OCI-LY7 (cell line): ENCODE measurements at regions not wholly inside any gene's neighbourhood (a gene's known extent, or its start where the extent isn't known, plus 50 kb on each side); places are given as distances from the start of the nearest gene placed in this dataset.

Source experiments
- BruUV-seq: library from RNA; stranded (reverse); fragments of 400-500 nt; replicated peaks from 2 replicates; lab custom pipeline; 2021; lab: Mats Ljungman, UMichigan
- CTCF ChIA-PET: fragments of 300-600 bp; sonication (Branson Sonifier 250); formaldehyde crosslinking; loops from one replicate; lab custom pipeline; 2022; ENCODE audit warnings: antibody characterized with exemption; ENCODE audit not compliant: unreplicated experiment; lab: Charles Lee
- POLR2A ChIA-PET: fragments of 300-600 bp; sonication (Branson Sonifier 250); formaldehyde crosslinking; loops from one replicate; lab custom pipeline; 2022; ENCODE audit warnings: antibody characterized with exemption; lab: Charles Lee
- DNase-seq: peaks from one replicate; pipeline ENCODE4 v3.0.0-alpha.2; 2015; ENCODE audit warnings: low spot score
- H2AFZ ChIP-seq: fragments of 200-600 bp; sonication (generic), shearing (Covaris generic); 2 replicates; pipeline ENCODE4 v1.6.1; 2014; ENCODE audit warnings: mild to moderate bottlenecking, antibody characterized with exemption, low read length, moderate library complexity
- H3K27ac ChIP-seq: fragments of 200-600 bp; sonication (generic); 2 replicates; pipeline ENCODE4 v1.5.1; 2014; ENCODE audit warnings: mixed run types, low read depth, mild to moderate bottlenecking, moderate library complexity, low read length, inconsistent platforms; ENCODE audit not compliant: poor library complexity, severe bottlenecking
- H3K36me3 ChIP-seq: fragments of 200-600 bp; sonication (generic); 2 replicates; pipeline ENCODE4 v1.6.1; 2014; ENCODE audit warnings: mild to moderate bottlenecking, antibody characterized with exemption, low read length, moderate library complexity, mixed read lengths; ENCODE audit not compliant: insufficient read depth
- H3K4me1 ChIP-seq: fragments of 200-600 bp; sonication (generic); 2 replicates; pipeline ENCODE4 v1.5.1; 2014; ENCODE audit warnings: mild to moderate bottlenecking, low read length; ENCODE audit not compliant: insufficient read depth, poor library complexity, severe bottlenecking
- H3K4me2 ChIP-seq: fragments of 200-600 bp; sonication (generic); 2 replicates; pipeline ENCODE4 v1.6.1; 2014; ENCODE audit warnings: mild to moderate bottlenecking, low read length
- H3K4me3 ChIP-seq: fragments of 200-600 bp; sonication (generic); 2 replicates; pipeline ENCODE4 v1.5.1; 2014; ENCODE audit warnings: mild to moderate bottlenecking, low read depth, low read length; ENCODE audit not compliant: poor library complexity, severe bottlenecking
- H3K79me2 ChIP-seq: fragments of 200-600 bp; sonication (generic); 2 replicates; pipeline ENCODE4 v1.6.1; 2016; ENCODE audit warnings: low read depth, mild to moderate bottlenecking, low read length, moderate library complexity, mixed read lengths; ENCODE audit not compliant: insufficient read depth
- H3K9me2 ChIP-seq: fragments of 200-600 bp; sonication (generic); 2 replicates; pipeline ENCODE4 v1.6.1; 2016; ENCODE audit warnings: mild to moderate bottlenecking, low read length, mixed read lengths; ENCODE audit not compliant: insufficient read depth
- H3K9me3 ChIP-seq: fragments of 200-600 bp; sonication (generic); 2 replicates; pipeline ENCODE4 v1.6.1; 2014; ENCODE audit warnings: mild to moderate bottlenecking, mixed run types, low read length, mixed read lengths
- H4K20me1 ChIP-seq: fragments of 200-600 bp; sonication (generic); 2 replicates; pipeline ENCODE4 v1.6.1; 2014; ENCODE audit warnings: mild to moderate bottlenecking, antibody characterized with exemption, low read length, moderate library complexity, mixed read lengths; ENCODE audit not compliant: insufficient read depth
- EZH2phosphoT487 ChIP-seq: fragments of 200-600 bp; sonication (generic); IDR thresholded peaks from 2 replicates; pipeline ENCODE4 v1.6.1; 2018; ENCODE audit warnings: low read depth, borderline replicate concordance, mild to moderate bottlenecking, mixed run types, antibody characterized with exemption, low read length, moderate library complexity, mixed read lengths
- intact Hi-C: fragments of 100-400 bp; cut with micrococcal nuclease; formaldehyde crosslinking; loops from one replicate; pipeline ENCODE4 v1.10.0; 2022; ENCODE audit not compliant: unreplicated experiment
- TF ChIP-seq, protein P1 (sequence below): fragments of 200-600 bp; sonication (generic); conservative IDR thresholded peaks from 2 replicates; pipeline ENCODE4 v1.5.1; 2014; ENCODE audit warnings: mild to moderate bottlenecking, antibody characterized with exemption, low read length, moderate library complexity, mixed read lengths

GRCh38 chr14:87405563-87405962 is 587.4 kb downstream of the GALC start:
- no TSS peak for BruUV-seq
- Histone ChIP-seq H3K27ac (no peak overlapping the region), H2AFZ (peak overlapping the region; percentile 47; the same call in 1 of the 2 replicates), H4K20me1 (no peaks in the 10 kb centered on the region), H3K9me3 (no peaks in the 10 kb centered on the region), H3K4me1 (no peaks in the 10 kb centered on the region), H3K9me2 (no peaks in the 10 kb centered on the region), H3K36me3 (no peaks in the 10 kb centered on the region), H3K4me3 (no peak overlapping the region), H3K4me2 (no peak overlapping the region), H3K79me2 (no peaks in the 10 kb centered on the region)
- ChIA-PET CTCF (no interaction called here), POLR2A (interaction anchor here (0.6 to 1.4 kb wide), 5 partner anchors 8 to 339 kb away, joined by 3 to 5 read pairs (median 4); no protein-coding TSS in a partner anchor)
- intact Hi-C loops = no loop called here
- TF ChIP-seq, protein P1, sequence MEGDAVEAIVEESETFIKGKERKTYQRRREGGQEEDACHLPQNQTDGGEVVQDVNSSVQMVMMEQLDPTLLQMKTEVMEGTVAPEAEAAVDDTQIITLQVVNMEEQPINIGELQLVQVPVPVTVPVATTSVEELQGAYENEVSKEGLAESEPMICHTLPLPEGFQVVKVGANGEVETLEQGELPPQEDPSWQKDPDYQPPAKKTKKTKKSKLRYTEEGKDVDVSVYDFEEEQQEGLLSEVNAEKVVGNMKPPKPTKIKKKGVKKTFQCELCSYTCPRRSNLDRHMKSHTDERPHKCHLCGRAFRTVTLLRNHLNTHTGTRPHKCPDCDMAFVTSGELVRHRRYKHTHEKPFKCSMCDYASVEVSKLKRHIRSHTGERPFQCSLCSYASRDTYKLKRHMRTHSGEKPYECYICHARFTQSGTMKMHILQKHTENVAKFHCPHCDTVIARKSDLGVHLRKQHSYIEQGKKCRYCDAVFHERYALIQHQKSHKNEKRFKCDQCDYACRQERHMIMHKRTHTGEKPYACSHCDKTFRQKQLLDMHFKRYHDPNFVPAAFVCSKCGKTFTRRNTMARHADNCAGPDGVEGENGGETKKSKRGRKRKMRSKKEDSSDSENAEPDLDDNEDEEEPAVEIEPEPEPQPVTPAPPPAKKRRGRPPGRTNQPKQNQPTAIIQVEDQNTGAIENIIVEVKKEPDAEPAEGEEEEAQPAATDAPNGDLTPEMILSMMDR = no peak
- TF ChIP-seq EZH2phosphoT487 = no peak
- DNase-seq = no peak

DNA sequence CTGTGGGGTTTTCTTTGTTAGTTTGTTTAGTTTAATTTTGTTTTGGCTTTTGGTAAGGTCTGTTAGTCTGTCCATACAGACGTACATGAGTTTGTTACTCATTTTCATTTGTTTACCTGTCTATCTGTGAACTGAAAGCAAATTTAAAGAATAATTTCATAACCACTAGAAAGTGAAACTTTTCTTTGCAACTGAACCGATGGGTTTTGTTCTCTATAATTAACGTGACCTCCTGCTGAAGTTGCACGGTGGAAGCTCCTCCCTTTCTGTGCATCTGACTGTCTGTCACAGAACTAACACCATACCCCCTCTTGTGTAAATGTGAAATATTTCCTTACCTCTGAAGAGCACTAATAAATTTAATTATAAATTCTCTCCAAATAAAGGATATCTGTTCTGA is 595.5 kb downstream of the GALC start:
- no TSS peak for BruUV-seq
- CTCF ChIA-PET = interaction anchor here (0.9 kb wide), 1 partner anchor 218 kb away, joined by 3 read pairs; no protein-coding TSS in a partner anchor
- Histone ChIP-seq H3K4me2 (peak overlapping the region; percentile 46), H3K9me3 (no peaks in the 10 kb centered on the region), H3K9me2 (no peaks in the 10 kb centered on the region), H3K4me1 (peaks cover 8% of the 10 kb centered on the region), H3K4me3 (no peak overlapping the region), H4K20me1 (no peaks in the 10 kb centered on the region), H3K79me2 (no peaks in the 10 kb centered on the region), H3K27ac (no peak overlapping the region), H3K36me3 (no peaks in the 10 kb centered on the region), H2AFZ (peak overlapping the region; percentile 80)
- DNase-seq = peak; percentile 45
- no peak for TF ChIP-seq EZH2phosphoT487
- TF ChIP-seq, protein P1 = no peak
- POLR2A ChIA-PET = interaction anchor here (0.5 to 2.8 kb wide), 8 partner anchors 9 to 584 kb away, joined by 3 to 21 read pairs (median 4); no protein-coding TSS in a partner anchor
- intact Hi-C loops = loop anchor here (5.0 kb wide), 1 partner anchor 330 kb away; no protein-coding TSS in a partner anchor

DNA sequence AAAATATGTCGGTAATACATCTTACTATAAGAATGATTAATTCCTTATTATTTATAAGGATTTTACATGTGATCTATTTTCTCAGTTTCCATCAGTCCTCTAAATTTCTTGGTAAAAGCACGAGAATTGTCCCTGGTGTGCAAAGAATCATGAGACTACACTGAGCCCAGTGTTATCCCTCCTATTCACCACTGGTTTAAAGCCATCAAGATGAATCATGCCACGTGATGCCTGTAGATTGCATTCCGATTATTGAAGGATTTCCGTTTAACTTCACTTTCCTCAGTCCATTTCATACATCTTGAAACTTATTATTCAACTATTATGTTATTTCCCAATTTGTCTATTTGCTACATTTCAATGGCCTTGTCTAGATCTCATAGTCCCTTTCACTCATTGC is 601.9 kb downstream of the GALC start:
- ChIA-PET POLR2A (no interaction called here), CTCF (no interaction called here)
- no TSS peak for BruUV-seq
- Histone ChIP-seq H2AFZ (no peak overlapping the region), H3K9me3 (no peaks in the 10 kb centered on the region), H3K4me3 (no peak overlapping the region), H3K9me2 (no peaks in the 10 kb centered on the region), H3K4me1 (peaks cover 10% of the 10 kb centered on the region), H3K4me2 (no peak overlapping the region), H3K79me2 (no peaks in the 10 kb centered on the region), H3K27ac (no peak overlapping the region), H3K36me3 (no peaks in the 10 kb centered on the region), H4K20me1 (no peaks in the 10 kb centered on the region)
- TF ChIP-seq, protein P1 = no peak
- no peak for TF ChIP-seq EZH2phosphoT487
- intact Hi-C loops = no loop called here
- DNase-seq = no peak
